Spleen (tissue), 7 donors: ENCODE measurements at regions not wholly inside any gene's neighbourhood (a gene's known extent, or its start where the extent isn't known, plus 50 kb on each side); places are given as distances from the start of the nearest gene placed in this dataset.

Experiments
- POLR2A ChIP-seq, 3 donors: fragments of 450-650 bp; IDR thresholded peaks; one replicate each; pipeline ENCODE4 v1.5.1; 2017; ENCODE audit warnings: antibody characterized with exemption in 3 of 3, mild to moderate bottlenecking in 1 of 3
- TF ChIP-seq, protein P1 (sequence below), 11 experiments: fragments of 200-600 bp in 7 of 11; fragments of 450-650 bp in 4 of 11; sonication (generic) in 4 of 11; IDR thresholded peaks in 8 of 11; conservative IDR thresholded peaks in 3 of 11; 1 replicate in 7 of 11; 2 replicates in 4 of 11; pipeline versions ENCODE4 v1.4.0 to v1.8.0; 2016 to 2021; ENCODE audit warnings: antibody characterized with exemption in 11 of 11, inconsistent platforms in 4 of 11, mild to moderate bottlenecking in 1 of 11
- donor health status: DM: no; HTN: no; CAD: no; lungs with moderate emphysema.
- donor health status: DM: no; HTN: no; CAD: no.
- donor health status: DM: no; HTN: no; CAD: no.

- no peak for TF ChIP-seq POLR2A (IDR thresholded peaks at IDR 0.05)
- TF ChIP-seq, protein P1, sequence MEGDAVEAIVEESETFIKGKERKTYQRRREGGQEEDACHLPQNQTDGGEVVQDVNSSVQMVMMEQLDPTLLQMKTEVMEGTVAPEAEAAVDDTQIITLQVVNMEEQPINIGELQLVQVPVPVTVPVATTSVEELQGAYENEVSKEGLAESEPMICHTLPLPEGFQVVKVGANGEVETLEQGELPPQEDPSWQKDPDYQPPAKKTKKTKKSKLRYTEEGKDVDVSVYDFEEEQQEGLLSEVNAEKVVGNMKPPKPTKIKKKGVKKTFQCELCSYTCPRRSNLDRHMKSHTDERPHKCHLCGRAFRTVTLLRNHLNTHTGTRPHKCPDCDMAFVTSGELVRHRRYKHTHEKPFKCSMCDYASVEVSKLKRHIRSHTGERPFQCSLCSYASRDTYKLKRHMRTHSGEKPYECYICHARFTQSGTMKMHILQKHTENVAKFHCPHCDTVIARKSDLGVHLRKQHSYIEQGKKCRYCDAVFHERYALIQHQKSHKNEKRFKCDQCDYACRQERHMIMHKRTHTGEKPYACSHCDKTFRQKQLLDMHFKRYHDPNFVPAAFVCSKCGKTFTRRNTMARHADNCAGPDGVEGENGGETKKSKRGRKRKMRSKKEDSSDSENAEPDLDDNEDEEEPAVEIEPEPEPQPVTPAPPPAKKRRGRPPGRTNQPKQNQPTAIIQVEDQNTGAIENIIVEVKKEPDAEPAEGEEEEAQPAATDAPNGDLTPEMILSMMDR (IDR thresholded peaks at IDR 0.05 in 8 of 11, conservative IDR thresholded peaks at IDR 0.05 in 3 of 11) = no peak
Observed at GRCh38 chr1:96487394-96487793, 234.2 kb upstream of the PTBP2 start.
